NT2/D1 (cell line): ENCODE measurements at regions not wholly inside any gene's neighbourhood (a gene's known extent, or its start where the extent isn't known, plus 50 kb on each side); places are given as distances from the start of the nearest gene placed in this dataset.

Experiments
- DNase-seq: peaks from one replicate; pipeline ENCODE4 v3.0.0-alpha.2; 2011; ENCODE audit warnings: low read depth, low spot score
- H3K27me3 ChIP-seq: 2 replicates; pipeline ENCODE4 v1.6.0; 2011; ENCODE audit warnings: mild to moderate bottlenecking; ENCODE audit not compliant: insufficient read length, insufficient read depth
- H3K36me3 ChIP-seq: 2 replicates; pipeline ENCODE4 v1.6.1; 2011; ENCODE audit warnings: mild to moderate bottlenecking, low read length, mixed read lengths; ENCODE audit not compliant: insufficient read depth, insufficient read length
- H3K4me1 ChIP-seq: 2 replicates; pipeline ENCODE4 v1.5.1; 2011; ENCODE audit not compliant: insufficient read depth, insufficient read length
- H3K4me3 ChIP-seq: 2 replicates; pipeline ENCODE4 v1.5.1; 2011; ENCODE audit warnings: low read depth; ENCODE audit not compliant: insufficient read length
- H3K9ac ChIP-seq: 2 replicates; pipeline ENCODE4 v1.6.0; 2011; ENCODE audit warnings: low read depth; ENCODE audit not compliant: insufficient read length
- H3K9me3 ChIP-seq: 2 replicates; pipeline ENCODE4 v1.5.1; 2011; ENCODE audit warnings: mild to moderate bottlenecking, low read length; ENCODE audit not compliant: insufficient read depth
- SUZ12 ChIP-seq: IDR thresholded peaks from 2 replicates; pipeline ENCODE4 v1.6.1; 2011; ENCODE audit not compliant: insufficient read length, insufficient read depth; ENCODE audit errors: extremely low read depth
- YY1 ChIP-seq: IDR thresholded peaks from 2 replicates; pipeline ENCODE4 v1.6.1; 2011; ENCODE audit not compliant: insufficient read length, insufficient read depth
- ZNF274 ChIP-seq: IDR thresholded peaks from 2 replicates; pipeline ENCODE4 v1.6.1; 2011; ENCODE audit warnings: mild to moderate bottlenecking, low read depth, low read length

DNA sequence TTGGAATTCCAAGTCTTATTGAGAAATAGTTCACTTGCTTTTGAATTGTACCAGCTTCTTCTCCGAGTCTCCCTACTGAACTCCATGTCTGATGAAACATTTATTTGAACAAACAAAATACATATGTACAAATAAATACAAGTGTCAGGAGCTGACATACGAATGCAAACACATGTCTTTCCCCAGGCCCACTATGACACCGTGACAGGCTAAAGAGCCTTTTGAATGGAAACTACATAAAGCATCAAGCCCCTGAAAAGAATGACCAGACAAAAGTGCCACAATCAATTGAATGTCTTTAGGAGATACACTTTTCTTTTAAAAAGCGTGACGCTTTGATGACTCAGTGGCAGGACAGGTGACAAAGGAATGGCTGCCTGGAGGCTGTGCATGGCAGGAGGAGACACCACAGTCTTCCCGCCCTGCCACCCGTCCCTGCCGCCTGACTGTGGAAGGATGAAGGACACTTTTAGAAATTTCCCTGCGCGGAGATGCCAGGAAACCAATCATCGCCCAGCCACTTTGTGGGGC is 112.4 kb upstream of the BNC2 start:
- DNase-seq = no peak
- TF ChIP-seq SUZ12 (no peak), ZNF274 (no peak), YY1 (no peak)
- peaks cover 2% of the 10 kb centered on the region for H3K4me1 ChIP-seq
- no peak overlapping the region for H3K4me3 ChIP-seq
- no peaks in the 10 kb centered on the region for H3K36me3 ChIP-seq
- no peak overlapping the region for H3K9ac ChIP-seq
- H3K9me3 ChIP-seq = no peaks in the 10 kb centered on the region
- no peaks in the 10 kb centered on the region for H3K27me3 ChIP-seq

DNA sequence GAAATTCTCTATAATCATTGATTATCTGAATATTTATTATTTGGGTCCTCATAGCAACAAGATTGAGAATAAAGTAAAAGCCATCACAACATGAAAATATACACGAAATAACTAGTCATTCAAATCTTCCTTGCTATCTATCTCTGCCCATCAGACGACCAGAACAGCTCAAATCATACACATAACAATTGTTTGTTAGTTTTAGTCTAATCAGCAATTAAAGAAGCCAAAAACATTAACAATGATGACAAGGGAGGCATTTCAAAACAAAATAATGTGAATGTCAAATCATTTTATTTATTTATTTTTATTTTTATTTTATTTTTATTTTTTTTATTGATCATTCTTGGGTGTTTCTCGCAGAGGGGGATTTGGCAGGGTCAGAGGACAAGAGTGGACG is 106.0 kb upstream of the BNC2 start:
- Histone ChIP-seq H3K9me3 (no peaks in the 10 kb centered on the region), H3K9ac (no peak overlapping the region), H3K36me3 (no peaks in the 10 kb centered on the region), H3K27me3 (no peaks in the 10 kb centered on the region), H3K4me1 (no peaks in the 10 kb centered on the region), H3K4me3 (no peak overlapping the region)
- DNase-seq = no peak
- TF ChIP-seq ZNF274 (no peak), YY1 (no peak), SUZ12 (no peak)

DNA sequence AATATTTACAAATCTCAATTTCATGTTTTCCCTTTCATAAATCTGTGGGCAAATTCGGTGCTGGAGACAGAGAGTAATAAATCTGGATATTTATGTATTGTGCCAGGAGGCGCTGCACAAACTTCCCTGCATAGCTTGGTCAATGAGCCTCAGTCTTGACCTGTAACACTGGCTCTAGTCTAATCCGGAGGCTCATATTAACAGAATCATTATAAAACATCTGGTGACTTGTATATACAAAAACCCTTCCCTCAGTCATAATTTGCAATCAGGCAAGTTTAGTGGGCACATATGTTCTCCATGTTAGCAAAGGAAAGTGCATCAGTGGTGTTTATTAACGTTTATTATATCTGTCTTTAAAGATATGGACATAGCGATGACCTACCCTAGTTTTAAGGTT is 104.0 kb upstream of the BNC2 start:
- Histone ChIP-seq H3K9me3 (no peaks in the 10 kb centered on the region), H3K27me3 (no peaks in the 10 kb centered on the region), H3K4me1 (no peaks in the 10 kb centered on the region), H3K4me3 (no peak overlapping the region), H3K36me3 (no peaks in the 10 kb centered on the region), H3K9ac (no peak overlapping the region)
- TF ChIP-seq SUZ12 (no peak), ZNF274 (no peak), YY1 (no peak)
- DNase-seq = no peak

DNA sequence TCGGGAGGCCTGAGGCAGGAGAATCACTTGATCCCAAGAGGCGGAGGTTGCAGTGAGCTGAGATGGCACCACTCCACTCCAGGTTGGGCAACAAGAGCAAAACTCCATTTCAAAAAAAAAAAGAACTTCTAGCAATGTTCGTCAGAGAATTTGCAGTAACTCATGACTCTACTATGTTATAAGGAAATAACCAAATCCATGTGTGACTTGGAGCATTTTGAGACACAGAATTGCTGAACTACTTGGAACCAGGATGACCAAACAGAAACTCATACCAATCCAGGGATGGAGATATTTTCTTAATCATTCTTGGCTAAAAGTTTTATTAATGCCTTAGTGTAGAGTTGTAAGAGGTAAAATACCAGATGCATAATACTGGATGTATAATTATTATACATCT is 99.9 kb upstream of the BNC2 start:
- H3K27me3 ChIP-seq = no peaks in the 10 kb centered on the region
- H3K4me3 ChIP-seq = no peak overlapping the region

DNA sequence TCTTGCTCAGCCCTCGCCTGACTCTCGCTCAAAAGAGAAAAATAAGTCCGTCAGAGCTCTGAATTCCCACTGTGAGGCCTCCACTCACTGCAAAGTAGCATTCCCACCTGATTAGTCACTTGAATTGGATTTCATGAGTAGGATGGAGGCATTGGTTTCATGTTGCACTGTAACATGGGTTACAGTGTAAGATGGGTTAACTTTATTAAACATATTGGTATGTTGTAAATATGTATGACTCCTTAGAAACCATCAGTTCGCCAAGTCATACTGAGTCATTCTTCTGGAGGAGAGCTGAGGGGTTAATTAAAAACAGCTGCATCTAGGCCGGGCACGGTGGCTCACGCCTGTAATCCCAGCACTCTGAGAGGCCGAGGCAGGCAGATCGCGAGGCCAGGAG is 93.8 kb upstream of the BNC2 start:
- H3K4me1 ChIP-seq = no peaks in the 10 kb centered on the region
- H3K9me3 ChIP-seq = peaks cover 7% of the 10 kb centered on the region; the same call in 1 of the 2 replicates
- TF ChIP-seq ZNF274 (no peak), SUZ12 (no peak), YY1 (no peak)
- no peaks in the 10 kb centered on the region for H3K27me3 ChIP-seq
- DNase-seq = no peak
- H3K4me3 ChIP-seq = no peak overlapping the region
- no peaks in the 10 kb centered on the region for H3K36me3 ChIP-seq
- H3K9ac ChIP-seq = no peak overlapping the region

More for the DNA sequence above, 99.9 kb upstream of the BNC2 start:
- H3K9ac ChIP-seq = no peak overlapping the region
- H3K9me3 ChIP-seq = no peaks in the 10 kb centered on the region
- TF ChIP-seq ZNF274 (no peak), SUZ12 (no peak), YY1 (no peak)
- H3K4me1 ChIP-seq = no peaks in the 10 kb centered on the region
- DNase-seq = no peak
- no peaks in the 10 kb centered on the region for H3K36me3 ChIP-seq

DNA sequence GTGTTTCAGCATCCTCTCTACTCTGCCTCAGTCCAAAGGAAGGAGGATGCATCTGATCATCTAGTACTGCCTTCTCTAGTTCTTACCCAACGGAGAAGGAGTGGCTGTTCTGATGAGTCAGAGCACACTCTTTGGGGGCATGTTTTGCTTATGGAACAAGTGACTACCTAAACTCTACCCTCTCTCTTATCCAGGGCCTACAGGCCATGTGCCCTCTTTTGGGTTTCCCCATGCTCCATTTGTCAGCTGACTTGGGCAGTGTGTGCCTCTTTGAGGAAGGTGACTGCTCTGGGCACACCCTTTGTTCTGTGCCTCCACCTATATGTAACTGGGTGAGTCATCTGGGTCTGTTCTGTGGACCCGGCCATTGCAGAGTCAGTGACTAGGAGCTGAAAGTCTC is 89.6 kb upstream of the BNC2 start:
- no peaks in the 10 kb centered on the region for H3K4me1 ChIP-seq
- no peaks in the 10 kb centered on the region for H3K27me3 ChIP-seq
- H3K4me3 ChIP-seq = no peak overlapping the region
- H3K9me3 ChIP-seq = peaks cover 7% of the 10 kb centered on the region; the same call in 1 of the 2 replicates
- DNase-seq = no peak
- no peak overlapping the region for H3K9ac ChIP-seq
- H3K36me3 ChIP-seq = no peaks in the 10 kb centered on the region
- TF ChIP-seq SUZ12 = no peak
- TF ChIP-seq YY1 = no peak
- TF ChIP-seq ZNF274 = no peak

DNA sequence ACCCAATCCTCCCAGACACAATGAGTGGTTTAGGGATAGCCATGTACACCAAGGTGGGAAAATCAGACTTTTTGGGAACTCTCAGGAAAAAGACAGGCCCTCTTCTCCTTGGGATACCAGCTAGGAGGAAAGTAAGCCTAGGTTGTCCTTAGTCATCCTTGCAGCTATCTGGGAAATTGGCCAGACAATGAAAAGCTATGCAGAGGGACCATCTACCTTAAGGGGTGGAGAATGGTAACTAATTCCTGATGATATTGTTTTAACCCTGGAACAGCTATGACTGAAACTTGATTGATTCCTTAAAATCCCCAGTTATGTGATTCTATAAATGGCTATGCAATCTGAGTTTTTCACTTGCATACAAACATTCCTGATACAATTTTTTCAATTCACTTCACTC is 88.9 kb upstream of the BNC2 start:
- Histone ChIP-seq H3K9me3 (peaks cover 7% of the 10 kb centered on the region; the same call in 1 of the 2 replicates), H3K36me3 (no peaks in the 10 kb centered on the region), H3K9ac (no peak overlapping the region), H3K4me1 (no peaks in the 10 kb centered on the region), H3K27me3 (no peaks in the 10 kb centered on the region), H3K4me3 (no peak overlapping the region)
- no peak for DNase-seq
- no peak for TF ChIP-seq YY1
- TF ChIP-seq SUZ12 = no peak
- no peak for TF ChIP-seq ZNF274
